Gastrocnemius medialis (tissue), 4 donors: ENCODE measurements at regions not wholly inside any gene's neighbourhood (a gene's known extent, or its start where the extent isn't known, plus 50 kb on each side); places are given as distances from the start of the nearest gene placed in this dataset.

Experiments used
- POLR2A ChIP-seq, 2 donors: fragments of 450-650 bp; IDR thresholded peaks; one replicate each; pipeline ENCODE4 v1.6.1; 2017; ENCODE audit warnings: antibody characterized with exemption in 2 of 2, mild to moderate bottlenecking in 2 of 2, moderate library complexity in 2 of 2
- TF ChIP-seq, protein P1 (sequence below), 5 experiments: fragments of 450-650 bp in 3 of 5; fragments of 200-600 bp in 2 of 5; sonication (generic) in 2 of 5; IDR thresholded peaks in 4 of 5; conservative IDR thresholded peaks in 1 of 5; 1 replicate in 4 of 5; 2 replicates in 1 of 5; pipeline ENCODE4 v1.5.1; 2016 to 2019; ENCODE audit warnings: antibody characterized with exemption in 5 of 5, mild to moderate bottlenecking in 3 of 5, moderate library complexity in 3 of 5

DNA sequence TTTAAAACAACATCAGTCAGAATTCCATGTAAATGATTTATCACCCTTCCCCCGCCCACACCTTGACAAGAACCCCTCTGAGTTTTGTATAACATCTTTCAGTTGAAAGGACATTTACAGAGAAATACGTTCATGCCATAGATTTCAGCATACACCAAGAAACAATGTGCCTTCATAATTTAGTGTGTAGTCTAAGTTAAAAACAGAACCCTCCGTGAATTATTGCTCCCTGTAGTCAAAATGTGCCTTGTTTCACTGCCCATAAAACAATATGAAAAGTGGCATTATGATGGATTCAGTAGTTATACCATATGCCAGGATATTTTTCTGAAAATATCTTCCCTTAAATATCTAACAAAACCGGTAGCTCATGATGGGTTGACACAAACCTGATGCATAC lies 953.9 kb downstream of the GBE1 start:
- TF ChIP-seq POLR2A (IDR thresholded peaks at IDR 0.05) = no peak
- TF ChIP-seq, protein P1, sequence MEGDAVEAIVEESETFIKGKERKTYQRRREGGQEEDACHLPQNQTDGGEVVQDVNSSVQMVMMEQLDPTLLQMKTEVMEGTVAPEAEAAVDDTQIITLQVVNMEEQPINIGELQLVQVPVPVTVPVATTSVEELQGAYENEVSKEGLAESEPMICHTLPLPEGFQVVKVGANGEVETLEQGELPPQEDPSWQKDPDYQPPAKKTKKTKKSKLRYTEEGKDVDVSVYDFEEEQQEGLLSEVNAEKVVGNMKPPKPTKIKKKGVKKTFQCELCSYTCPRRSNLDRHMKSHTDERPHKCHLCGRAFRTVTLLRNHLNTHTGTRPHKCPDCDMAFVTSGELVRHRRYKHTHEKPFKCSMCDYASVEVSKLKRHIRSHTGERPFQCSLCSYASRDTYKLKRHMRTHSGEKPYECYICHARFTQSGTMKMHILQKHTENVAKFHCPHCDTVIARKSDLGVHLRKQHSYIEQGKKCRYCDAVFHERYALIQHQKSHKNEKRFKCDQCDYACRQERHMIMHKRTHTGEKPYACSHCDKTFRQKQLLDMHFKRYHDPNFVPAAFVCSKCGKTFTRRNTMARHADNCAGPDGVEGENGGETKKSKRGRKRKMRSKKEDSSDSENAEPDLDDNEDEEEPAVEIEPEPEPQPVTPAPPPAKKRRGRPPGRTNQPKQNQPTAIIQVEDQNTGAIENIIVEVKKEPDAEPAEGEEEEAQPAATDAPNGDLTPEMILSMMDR (IDR thresholded peaks at IDR 0.05 in 4 of 5, conservative IDR thresholded peaks at IDR 0.05 in 1 of 5) = no peak
